Esophagus squamous epithelium (tissue), 5 donors: ENCODE measurements at regions not wholly inside any gene's neighbourhood (a gene's known extent, or its start where the extent isn't known, plus 50 kb on each side); places are given as distances from the start of the nearest gene placed in this dataset.
"Not testable (repeated sequence)": the region's sequence is repeated elsewhere in the genome, so short reads cannot be mapped to it uniquely, and the experiment has no call there.

Experiments
- DNase-seq: peaks from one replicate; lab custom pipeline; 2025; lab: John Stamatoyannopoulos, UW
- H3K27ac ChIP-seq, 4 donors: fragments of 200-600 bp; sonication (generic); one replicate each; pipeline ENCODE4 v1.5.1; 2016 to 2019; ENCODE audit warnings: mild to moderate bottlenecking in 1 of 4
- H3K27me3 ChIP-seq, 4 donors: fragments of 200-600 bp; sonication (generic); 1 replicate in 3 of 4; 2 replicates in 1 of 4; pipeline versions ENCODE4 v1.5.1 to v1.6.0; 2017 to 2021; ENCODE audit warnings: antibody characterized with exemption in 1 of 4
- H3K36me3 ChIP-seq, 3 donors: fragments of 200-600 bp; sonication (generic); one replicate each; pipeline ENCODE4 v1.5.1; 2016 to 2019
- H3K4me1 ChIP-seq, 3 donors: fragments of 200-600 bp; sonication (generic); one replicate each; pipeline ENCODE4 v1.5.1; 2017 to 2019
- H3K4me3 ChIP-seq, 4 donors: fragments of 200-600 bp; sonication (generic); 1 replicate in 3 of 4; 2 replicates in 1 of 4; pipeline ENCODE4 v1.5.1; 2016 to 2019; ENCODE audit warnings: mild to moderate bottlenecking in 2 of 4, moderate library complexity in 1 of 4
- H3K9me3 ChIP-seq, 3 donors: fragments of 200-600 bp; sonication (generic); one replicate each; pipeline ENCODE4 v1.5.1; 2016 to 2019
- CTCF ChIP-seq, 6 experiments: fragments of 450-650 bp in 4 of 6; fragments of 200-600 bp in 2 of 6; sonication (generic) in 2 of 6; IDR thresholded peaks; one replicate each; pipeline ENCODE4 v1.5.1; 2016 to 2019; ENCODE audit warnings: antibody characterized with exemption in 6 of 6, mild to moderate bottlenecking in 4 of 6, moderate library complexity in 4 of 6
- POLR2A ChIP-seq, 4 donors: fragments of 450-650 bp; IDR thresholded peaks; one replicate each; pipeline ENCODE4 v1.6.1; 2017; ENCODE audit warnings: antibody characterized with exemption in 4 of 4, mild to moderate bottlenecking in 4 of 4, moderate library complexity in 3 of 4
- WGBS, 2 donors: methylation state at CpG; one replicate each; pipeline ENCODE4 v1.1.5; 2018; 5-methylcytosine and 5-hydroxymethylcytosine counted together
- intact Hi-C: fragments of 100-400 bp; cut with DNase I; formaldehyde crosslinking; loops from one replicate; pipeline ENCODE4 v1.15.0; 2022
- donor health status: DM: yes; HTN: yes; CAD: no.

- intact Hi-C loops: no loop called here
- no peak for DNase-seq
- WGBS, 2 donors: 89 to 92% methylated on average over 3 of the region's 3 CpGs
- Histone ChIP-seq H3K36me3 (no peaks in the 10 kb centered on the region), H3K4me3 (no peak overlapping the region), H3K27me3 (peaks cover 0 to 50% (median 0%) of the 10 kb centered on the region in 4 donors), H3K27ac (no peak overlapping the region), H3K9me3 (no peaks in the 10 kb centered on the region), H3K4me1 (no peaks in the 10 kb centered on the region)
- TF ChIP-seq POLR2A (IDR thresholded peaks at IDR 0.05): no peak
- no peak for TF ChIP-seq CTCF (IDR thresholded peaks at IDR 0.05)
These were observed 300.3 kb downstream of the MTX2 start for GRCh38 chr2:176569574-176569973.

GRCh38 chr2:176573612-176574483, 304.6 kb downstream of the MTX2 start:
- no peak overlapping the region for H3K27ac ChIP-seq
- H3K4me3 ChIP-seq: no peak overlapping the region
- no peaks in the 10 kb centered on the region for H3K36me3 ChIP-seq
- no peaks in the 10 kb centered on the region for H3K9me3 ChIP-seq
- peaks cover 0 to 28% (median 0%) of the 10 kb centered on the region in 4 donors for H3K27me3 ChIP-seq
- WGBS, 2 donors: 62 to 69% methylated on average over 4 of the region's 4 CpGs
- no peak for TF ChIP-seq CTCF (IDR thresholded peaks at IDR 0.05)
- no peak for TF ChIP-seq POLR2A (IDR thresholded peaks at IDR 0.05)
- DNase-seq: no peak
- H3K4me1 ChIP-seq: no peaks in the 10 kb centered on the region
- intact Hi-C loops: no loop called here

- no peak for TF ChIP-seq POLR2A (IDR thresholded peaks at IDR 0.05)
- TF ChIP-seq CTCF (IDR thresholded peaks at IDR 0.05): no peak
- H3K4me3 ChIP-seq: no peak overlapping the region
- no peak for DNase-seq
- H3K36me3 ChIP-seq: no peaks in the 10 kb centered on the region
- no peak overlapping the region for H3K27ac ChIP-seq
- WGBS, 2 donors: 66 to 80% methylated on average over 9 of the region's 9 CpGs
- intact Hi-C loops: no loop called here
- no peaks in the 10 kb centered on the region for H3K9me3 ChIP-seq
- H3K4me1 ChIP-seq: no peaks in the 10 kb centered on the region
- H3K27me3 ChIP-seq: peaks cover 0 to 29% (median 0%) of the 10 kb centered on the region in 4 donors
These were observed 305.4 kb downstream of the MTX2 start for GRCh38 chr2:176574484-176575236.

GRCh38 chr2:176575237-176575744, 306.0 kb downstream of the MTX2 start:
- H3K27ac ChIP-seq: no peak overlapping the region
- H3K4me3 ChIP-seq: no peak overlapping the region
- intact Hi-C loops: no loop called here
- no peaks in the 10 kb centered on the region for H3K4me1 ChIP-seq
- no peak for DNase-seq
- no peak for TF ChIP-seq CTCF (IDR thresholded peaks at IDR 0.05)
- TF ChIP-seq POLR2A (IDR thresholded peaks at IDR 0.05): no peak
- 77 to 78% methylated on average over 5 to 6 of the region's 6 CpGs for WGBS, 2 donors
- H3K27me3 ChIP-seq: peaks cover 0 to 30% (median 0%) of the 10 kb centered on the region in 4 donors
- H3K9me3 ChIP-seq: no peaks in the 10 kb centered on the region
- no peaks in the 10 kb centered on the region for H3K36me3 ChIP-seq

GRCh38 chr2:176577054-176577453, 307.8 kb downstream of the MTX2 start:
- H3K9me3 ChIP-seq: no peaks in the 10 kb centered on the region
- no peaks in the 10 kb centered on the region for H3K36me3 ChIP-seq
- intact Hi-C loops: no loop called here
- no peak overlapping the region for H3K4me3 ChIP-seq
- no peak overlapping the region for H3K27ac ChIP-seq
- no peak for DNase-seq
- H3K27me3 ChIP-seq: peaks cover 0 to 27% (median 0%) of the 10 kb centered on the region in 4 donors
- H3K4me1 ChIP-seq: no peaks in the 10 kb centered on the region
- WGBS, 2 donors: 56 to 64% methylated on average over 1 of the region's 1 CpG
- no peak for TF ChIP-seq CTCF (IDR thresholded peaks at IDR 0.05)

- DNase-seq, H3K4me1 ChIP-seq, H3K9me3 ChIP-seq, intact Hi-C loops, H3K27ac ChIP-seq, H3K36me3 ChIP-seq, H3K4me3 ChIP-seq: not testable (repeated sequence)
- H3K27me3 ChIP-seq: peaks cover 0 to 15% (median 0%) of the 10 kb centered on the region in 4 donors
- 88 to 94% methylated on average over 4 of the region's 4 CpGs for WGBS, 2 donors
These were observed 309.1 kb downstream of the MTX2 start for GRCh38 chr2:176578292-176578691.
